NAMALWA (cell line): ENCODE measurements at regions not wholly inside any gene's neighbourhood (a gene's known extent, or its start where the extent isn't known, plus 50 kb on each side); places are given as distances from the start of the nearest gene placed in this dataset.

Experiments
- DNase-seq: peaks from one replicate; pipeline ENCODE4 v3.0.0-alpha.2; 2015; ENCODE audit warnings: low spot score

GRCh38 chr14:97298736-97299135, 501.6 kb downstream of the VRK1 start:
- DNase-seq: no peak

- no peak for DNase-seq
These were observed 502.5 kb downstream of the VRK1 start for GRCh38 chr14:97299661-97300060.

DNA sequence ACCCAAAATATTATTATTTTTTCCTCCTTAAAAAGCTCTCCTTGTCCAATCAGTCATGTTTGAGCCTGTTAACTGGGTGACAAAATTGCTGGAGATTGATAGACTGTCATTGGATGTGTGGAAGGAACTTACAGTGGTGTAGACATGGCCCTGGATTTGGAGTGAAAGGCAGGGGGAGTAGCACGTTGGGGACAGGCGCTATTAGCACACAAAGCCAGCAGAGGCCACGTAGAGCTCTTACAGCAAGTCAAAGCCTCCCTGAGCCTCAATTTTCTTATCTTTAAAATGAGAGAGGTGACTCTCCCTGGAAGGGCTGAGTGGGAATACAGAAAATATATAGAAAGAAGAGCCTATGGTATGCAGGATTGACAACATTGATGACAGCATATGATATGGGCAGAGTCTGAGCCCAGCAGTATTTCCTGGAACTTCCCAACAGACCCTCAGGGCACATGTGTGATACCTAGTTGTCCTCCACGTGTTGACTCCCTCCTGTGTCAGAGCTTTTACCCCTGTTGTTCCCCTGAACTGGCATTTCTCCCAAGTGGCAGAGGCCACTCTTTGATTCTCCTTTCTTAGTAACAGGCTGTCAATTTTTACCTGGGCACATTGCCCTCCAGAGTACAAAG, 504.9 kb downstream of the VRK1 start:
- DNase-seq: no peak

- DNase-seq: no peak
These were observed 509.1 kb downstream of the VRK1 start for GRCh38 chr14:97306133-97306759.

GRCh38 chr14:97306760-97307246, 509.6 kb downstream of the VRK1 start:
- DNase-seq: no peak

DNA sequence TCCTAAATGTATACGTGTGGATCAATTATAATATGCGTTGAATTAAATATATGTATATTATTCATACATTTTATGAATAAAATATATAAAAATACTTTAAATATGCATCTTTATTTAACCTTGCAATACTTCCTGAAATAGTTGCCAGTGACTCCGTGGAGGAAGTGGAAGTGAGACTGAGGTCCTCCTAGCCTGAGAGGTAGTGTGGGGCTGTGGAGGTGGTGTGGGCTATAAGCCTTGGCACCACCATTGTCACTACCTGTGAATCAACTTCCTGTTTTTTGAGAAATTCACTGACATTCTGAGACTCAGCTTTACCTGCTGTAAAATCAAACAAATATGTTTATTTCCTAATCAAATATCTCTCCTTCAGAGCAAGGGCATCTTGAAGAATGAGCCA, 514.2 kb downstream of the VRK1 start:
- no peak for DNase-seq

DNA sequence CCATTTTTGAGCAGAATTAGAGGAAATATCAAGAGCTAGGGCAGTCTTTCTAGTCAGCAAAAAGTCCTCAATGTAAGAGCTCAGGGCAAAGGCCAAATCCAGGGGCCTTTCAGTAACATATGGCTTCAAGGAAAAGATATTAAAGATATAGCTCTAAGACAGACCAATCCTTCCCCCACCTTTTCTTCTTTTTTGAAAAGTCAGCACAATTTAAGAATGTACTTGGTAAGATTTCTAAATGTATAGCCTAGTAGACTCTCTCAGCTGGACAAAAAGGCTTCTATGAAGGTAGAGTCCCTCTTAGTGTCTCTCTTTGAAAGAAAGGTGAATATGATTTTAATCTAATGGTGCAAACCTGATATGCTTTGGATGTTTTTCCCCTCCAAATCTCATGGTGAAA, 515.7 kb downstream of the VRK1 start:
- DNase-seq: no peak

DNA sequence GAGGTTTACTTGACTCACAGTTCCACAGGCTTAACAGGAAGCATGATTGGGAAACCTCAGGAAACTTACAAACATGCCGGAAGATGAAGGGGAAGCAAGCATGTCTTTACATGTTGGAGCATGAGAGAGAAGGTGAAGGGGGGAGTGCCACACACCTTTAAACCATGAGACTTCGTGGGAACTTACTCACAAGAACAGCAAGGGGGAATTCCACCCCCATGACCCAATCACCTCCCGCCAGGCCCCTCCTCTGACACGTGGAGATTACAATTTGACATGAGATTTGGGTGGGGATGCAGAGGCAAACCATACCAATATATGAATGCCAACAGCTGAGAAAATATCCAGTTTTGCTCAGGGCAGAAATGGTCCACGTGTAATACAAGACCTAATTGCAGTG, 518.6 kb downstream of the VRK1 start:
- no peak for DNase-seq

DNA sequence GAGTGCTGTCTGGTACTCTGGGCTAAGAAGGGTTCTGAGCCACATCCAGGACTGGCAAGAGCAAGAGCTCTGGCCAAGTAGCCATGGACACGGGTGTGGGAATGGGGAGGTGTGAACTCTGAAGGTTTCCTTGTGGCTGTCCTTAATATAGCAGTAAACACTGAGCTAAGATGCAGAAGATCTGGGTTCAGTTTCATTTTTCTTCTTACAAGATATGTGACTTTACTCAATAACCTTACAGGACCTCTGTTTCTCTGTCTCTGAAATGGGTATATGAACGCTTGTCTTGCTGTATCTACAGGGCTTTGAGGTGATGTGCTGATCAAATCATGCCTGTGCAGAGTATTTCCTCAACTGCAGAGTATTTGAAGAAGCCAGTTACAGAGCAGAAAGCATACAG, 521.2 kb downstream of the VRK1 start:
- no peak for DNase-seq

DNA sequence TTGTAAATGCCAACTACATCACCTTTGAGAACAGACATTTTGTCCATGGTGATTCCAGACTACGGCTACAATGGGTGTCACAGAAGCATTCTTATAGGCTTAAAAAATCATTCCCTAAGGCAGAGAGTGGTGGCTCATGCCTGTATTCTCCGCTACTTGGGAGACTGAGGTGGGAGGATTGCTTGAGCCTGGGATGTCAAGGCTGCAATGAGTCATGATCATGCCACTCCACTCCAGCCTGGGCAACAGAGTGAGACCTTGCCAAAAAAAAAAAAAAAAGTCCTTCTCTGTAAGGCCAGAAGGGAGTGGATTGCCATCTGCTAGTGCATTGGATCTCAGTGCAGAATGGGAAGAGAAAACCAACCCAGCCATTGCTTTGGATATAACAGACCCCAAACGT, 522.5 kb downstream of the VRK1 start:
- DNase-seq: no peak

DNA sequence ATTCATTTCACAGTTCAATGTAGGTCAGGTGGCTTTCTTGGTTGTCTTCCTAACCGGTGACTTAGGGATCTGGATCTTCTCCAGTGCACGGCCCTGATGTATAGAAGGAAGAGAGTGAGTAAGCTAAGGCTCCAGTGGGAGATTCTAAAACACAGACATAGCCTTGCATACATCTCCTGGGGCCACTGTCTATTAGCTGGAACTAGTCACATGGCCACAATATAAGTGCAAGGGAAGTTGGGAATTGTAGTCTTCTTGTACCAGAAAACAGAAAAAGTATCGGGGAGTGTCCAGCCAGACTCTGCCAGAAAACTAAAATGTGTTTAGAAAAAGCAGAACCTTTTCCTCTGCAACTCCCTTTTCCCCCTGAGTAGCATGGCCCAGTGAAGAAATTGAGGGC, 531.6 kb downstream of the VRK1 start:
- DNase-seq: no peak

DNA sequence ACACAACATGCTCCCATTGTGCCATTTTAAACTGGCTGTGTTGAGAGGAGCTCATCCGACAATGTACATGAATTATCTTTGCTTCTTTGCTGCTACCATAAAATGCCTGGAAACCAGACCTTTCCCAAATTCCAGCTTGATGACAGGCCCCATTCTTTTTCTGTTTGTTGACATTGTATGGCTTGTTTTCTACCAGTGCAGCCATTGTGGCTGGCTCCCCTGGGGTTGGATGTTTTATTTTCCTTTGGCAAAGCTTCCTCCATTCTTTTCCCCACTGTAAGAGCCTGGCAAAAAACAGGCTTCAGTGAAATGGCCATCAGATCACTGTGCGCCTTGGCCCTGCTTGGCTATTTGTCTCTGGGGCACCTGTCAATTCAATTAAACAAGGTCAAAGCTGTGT, 532.5 kb downstream of the VRK1 start:
- no peak for DNase-seq

DNA sequence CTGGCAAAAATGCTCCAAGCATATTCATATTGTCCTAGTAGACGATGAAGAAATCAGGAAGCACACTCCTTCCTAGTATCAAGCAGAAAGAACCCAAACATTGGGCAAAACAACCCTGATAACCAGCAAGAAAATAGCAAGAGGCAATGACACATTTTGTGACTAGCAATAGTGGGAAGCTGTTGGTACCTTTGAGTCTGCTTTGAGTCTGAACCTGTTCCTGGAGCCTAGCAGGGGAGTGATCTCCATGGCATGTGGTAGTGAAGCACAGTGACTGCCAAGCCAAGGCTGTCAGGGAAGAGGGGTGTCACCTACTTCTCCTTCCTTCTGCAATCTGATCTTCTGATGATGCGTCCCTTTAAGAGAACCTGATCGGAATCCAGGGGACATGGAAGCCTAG, 533.9 kb downstream of the VRK1 start:
- no peak for DNase-seq

- DNase-seq: no peak
These were observed 534.3 kb downstream of the VRK1 start for GRCh38 chr14:97331526-97331925.

- DNase-seq: no peak
These were observed 539.0 kb downstream of the VRK1 start for GRCh38 chr14:97336179-97336578.

DNA sequence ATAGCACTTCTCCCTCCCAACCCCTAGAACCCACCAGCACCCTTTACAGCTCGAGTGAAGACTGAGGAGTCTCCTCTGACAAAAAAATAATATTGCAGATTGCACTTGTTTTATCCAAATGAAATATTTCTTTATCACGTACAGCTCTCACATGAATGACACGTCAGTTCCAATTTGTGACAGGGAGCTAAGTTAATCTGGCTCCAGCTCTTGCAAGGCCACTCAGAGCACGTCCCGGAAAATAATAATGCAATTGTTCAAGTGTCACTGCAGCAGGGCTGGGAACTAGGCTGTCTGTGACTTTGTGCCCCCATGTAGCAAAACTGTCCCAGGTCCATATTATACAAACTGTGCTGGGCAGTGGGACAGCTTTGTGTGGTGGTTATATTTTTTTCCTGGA, 539.6 kb downstream of the VRK1 start:
- no peak for DNase-seq

- DNase-seq: no peak
These were observed 540.1 kb downstream of the VRK1 start for GRCh38 chr14:97337267-97337666.

DNA sequence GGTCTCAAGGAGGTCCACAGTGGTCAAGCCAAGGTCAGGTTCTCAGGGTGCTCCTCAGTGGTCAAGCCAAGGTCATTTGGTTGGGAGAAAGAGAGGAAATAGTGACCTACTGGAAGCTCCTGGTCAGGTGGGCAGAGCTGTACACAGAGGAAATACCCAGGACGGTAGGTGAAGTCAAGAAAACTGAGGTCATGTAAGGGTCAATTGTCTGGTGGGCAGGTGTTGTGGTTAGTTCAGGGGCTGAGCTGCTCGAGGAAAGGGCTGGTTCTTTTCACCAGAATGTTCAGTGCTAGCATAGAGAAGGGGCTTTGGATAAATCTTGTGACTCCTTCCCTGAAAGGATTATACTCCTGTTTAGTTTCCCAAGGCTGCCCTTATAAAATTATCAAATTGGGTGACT, 540.5 kb downstream of the VRK1 start:
- DNase-seq: no peak

DNA sequence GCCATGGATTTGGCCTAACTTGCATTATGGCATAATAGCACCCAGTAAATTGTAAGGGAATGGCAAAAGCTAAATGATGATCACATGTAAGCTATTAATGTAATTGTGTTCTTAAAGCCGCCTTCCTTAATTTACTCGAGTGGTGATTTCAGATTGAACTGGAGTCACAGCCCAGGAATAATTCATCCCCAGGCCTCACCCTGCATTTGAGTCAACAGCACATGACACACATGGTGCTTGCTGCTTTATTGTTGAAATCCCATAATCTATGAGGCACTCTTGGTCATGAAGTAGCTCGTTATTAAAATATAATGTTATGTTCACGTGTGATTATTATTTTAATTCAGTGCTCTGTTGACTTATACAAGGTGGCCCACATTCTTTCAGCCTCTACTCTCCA, 547.5 kb downstream of the VRK1 start:
- DNase-seq: no peak

DNA sequence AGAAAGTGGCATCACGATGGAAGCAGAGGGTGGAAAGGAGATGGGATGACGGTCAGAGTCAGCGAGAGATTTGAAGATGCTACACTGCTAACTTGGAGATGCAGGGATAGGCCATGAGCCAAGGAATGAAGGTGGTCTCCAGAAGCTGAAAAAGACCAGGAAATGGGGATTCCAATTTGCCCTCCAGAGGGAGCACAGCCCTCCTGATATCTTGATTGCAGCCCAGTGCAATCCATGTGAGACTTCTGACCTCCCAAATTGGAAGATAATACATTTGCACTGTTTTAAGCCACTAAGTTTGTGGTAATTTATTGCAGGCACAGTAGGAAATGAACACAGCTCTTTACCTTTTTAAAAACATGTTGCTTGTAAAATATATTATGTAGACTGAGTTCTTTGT, 549.5 kb downstream of the VRK1 start:
- DNase-seq: no peak

DNA sequence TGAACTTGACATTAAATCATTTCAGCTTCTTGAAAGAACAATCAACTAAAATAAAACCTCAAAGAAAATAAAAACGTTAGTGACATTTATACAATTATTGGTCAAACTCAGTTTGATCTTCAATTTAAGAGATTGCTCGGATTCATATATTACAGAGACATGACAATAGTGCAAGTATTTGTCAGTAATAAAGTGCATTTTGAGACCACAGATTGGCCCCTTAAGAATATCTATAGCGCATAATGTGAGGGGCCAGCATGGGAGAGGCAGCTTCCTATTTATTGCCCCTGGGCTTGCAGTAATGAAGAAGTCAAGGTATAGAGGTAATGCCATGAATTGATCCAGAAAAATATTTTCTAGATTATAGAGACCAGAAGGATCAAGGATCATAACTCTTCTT, 552.3 kb downstream of the VRK1 start:
- DNase-seq: no peak

DNA sequence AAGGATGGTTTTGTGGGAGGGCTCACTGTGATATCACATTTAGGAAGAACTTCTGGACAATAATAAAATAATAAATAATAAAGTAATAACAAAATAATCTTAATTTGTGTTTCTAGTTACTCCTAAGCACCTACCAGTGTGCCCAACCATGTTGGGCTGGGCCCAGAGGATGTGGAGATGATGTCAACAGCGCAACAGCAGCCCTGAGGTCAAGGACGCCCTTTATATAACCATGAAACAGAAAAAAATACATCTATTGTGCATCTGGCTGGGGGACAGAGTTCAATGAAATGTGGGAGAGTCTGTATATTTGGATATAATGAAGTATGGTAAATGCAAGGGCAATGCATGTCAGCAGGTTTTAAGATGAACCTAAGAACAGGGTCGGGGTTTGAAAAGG, 552.8 kb downstream of the VRK1 start:
- DNase-seq: no peak

- DNase-seq: no peak
These were observed 553.2 kb downstream of the VRK1 start for GRCh38 chr14:97350415-97350814.
